ENCODE measurements at regions not wholly inside any gene's neighbourhood (a gene's known extent, or its start where the extent isn't known, plus 50 kb on each side); places are given as distances from the start of the nearest gene placed in this dataset.

GRCh38 chr12:4026517-4026916, 153.3 kb upstream of the PARP11 start:
- H3K27me3 ChIP-seq (ENCODE audit: insufficient read depth, low read depth, low read length): no peaks in the 10 kb centered on the region
- no peak overlapping the region for H2AFZ ChIP-seq (ENCODE audit: low read depth, low read length)
- H4K20me1 ChIP-seq (ENCODE audit: insufficient read depth): no peaks in the 10 kb centered on the region
- H3K4me3 ChIP-seq (ENCODE audit: low read length): no peak overlapping the region
- no peak overlapping the region for H3K27ac ChIP-seq (ENCODE audit: low read length)
- TF ChIP-seq MXI1 (conservative IDR thresholded peaks at IDR 0.05; ENCODE audit: poor library complexity, severe bottlenecking) (no peak), CTCF (IDR thresholded peaks at IDR 0.05; ENCODE audit: poor library complexity, severe bottlenecking) (no peak), SMC3 (conservative IDR thresholded peaks at IDR 0.05; ENCODE audit: poor library complexity) (no peak)
- no peaks in the 10 kb centered on the region for H3K9me3 ChIP-seq (ENCODE audit: low read length)
- H3K79me2 ChIP-seq (replicated peaks; ENCODE audit: insufficient read depth, low read length): no peaks in the 10 kb centered on the region
- no peak overlapping the region for H3K9ac ChIP-seq (ENCODE audit: low read length)
- no peaks in the 10 kb centered on the region for H3K36me3 ChIP-seq (ENCODE audit: insufficient read depth, low read length)
- no peaks in the 10 kb centered on the region for H3F3A ChIP-seq (ENCODE audit: insufficient read depth, low read length, poor library complexity, severe bottlenecking)
- H3K9me2 ChIP-seq (ENCODE audit: insufficient read depth, low read length): no peaks in the 10 kb centered on the region
- H3K4me2 ChIP-seq (ENCODE audit: low read length): no peak overlapping the region

GRCh38 chr12:4026020-4026358, 152.8 kb upstream of the PARP11 start:
- H3K27ac ChIP-seq (ENCODE audit: low read length): no peak overlapping the region

More at GRCh38 chr12:4026020-4026358, 152.8 kb upstream of the PARP11 start:
- no peak overlapping the region for H3K4me2 ChIP-seq (ENCODE audit: low read length)
- H3K36me3 ChIP-seq (ENCODE audit: insufficient read depth, low read length): no peaks in the 10 kb centered on the region
- H3K79me2 ChIP-seq (replicated peaks; ENCODE audit: insufficient read depth, low read length): no peaks in the 10 kb centered on the region
- H3K9me2 ChIP-seq (ENCODE audit: insufficient read depth, low read length): no peaks in the 10 kb centered on the region
- H3K27me3 ChIP-seq (ENCODE audit: insufficient read depth, low read depth, low read length): no peaks in the 10 kb centered on the region
- no peak overlapping the region for H3K9ac ChIP-seq (ENCODE audit: low read length)
- H3K4me3 ChIP-seq (ENCODE audit: low read length): no peak overlapping the region
- H3F3A ChIP-seq (ENCODE audit: insufficient read depth, low read length, poor library complexity, severe bottlenecking): no peaks in the 10 kb centered on the region
- H4K20me1 ChIP-seq (ENCODE audit: insufficient read depth): no peaks in the 10 kb centered on the region
- H3K9me3 ChIP-seq (ENCODE audit: low read length): no peaks in the 10 kb centered on the region
- TF ChIP-seq EZH2 (IDR thresholded peaks at IDR 0.05; ENCODE audit: borderline replicate concordance, insufficient read depth, low read length, poor library complexity, severe bottlenecking) (no peak), REST (IDR thresholded peaks at IDR 0.05; ENCODE audit: borderline replicate concordance) (no peak), MXI1 (conservative IDR thresholded peaks at IDR 0.05; ENCODE audit: poor library complexity, severe bottlenecking) (no peak), SMC3 (conservative IDR thresholded peaks at IDR 0.05; ENCODE audit: poor library complexity) (no peak), POLR2AphosphoS5 (IDR thresholded peaks at IDR 0.05) (no peak), EP300 (conservative IDR thresholded peaks at IDR 0.05; ENCODE audit: poor library complexity, severe bottlenecking) (no peak), RAD21 (conservative IDR thresholded peaks at IDR 0.05) (no peak), TAF1 (IDR thresholded peaks at IDR 0.05; ENCODE audit: low read depth) (no peak)
- H2AFZ ChIP-seq (ENCODE audit: low read depth, low read length): no peak overlapping the region
